Osteocyte (in vitro differentiated cells): ENCODE measurements at regions not wholly inside any gene's neighbourhood (a gene's known extent, or its start where the extent isn't known, plus 50 kb on each side); places are given as distances from the start of the nearest gene placed in this dataset.

ENCODE experiments used
- DNase-seq: peaks from one replicate; pipeline ENCODE4 v3.0.0; 2021; ENCODE audit warnings: mixed read lengths; ENCODE audit not compliant: unreplicated experiment; ENCODE audit errors: extremely low spot score
- H3K27ac Mint-ChIP-seq: one replicate; pipeline ENCODE4 v1.8.0; 2021; ENCODE audit warnings: mild to moderate bottlenecking, mixed read lengths; ENCODE audit not compliant: unreplicated experiment
- H3K27me3 Mint-ChIP-seq: one replicate; pipeline ENCODE4 v1.8.0; 2021; ENCODE audit warnings: mixed read lengths; ENCODE audit not compliant: unreplicated experiment
- H3K36me3 Mint-ChIP-seq: one replicate; pipeline ENCODE4 v1.8.0; 2021; ENCODE audit warnings: mixed read lengths; ENCODE audit not compliant: unreplicated experiment
- H3K4me1 Mint-ChIP-seq: one replicate; pipeline ENCODE4 v1.8.0; 2021; ENCODE audit warnings: mixed read lengths; ENCODE audit not compliant: unreplicated experiment
- H3K4me3 Mint-ChIP-seq: one replicate; pipeline ENCODE4 v1.8.0; 2021; ENCODE audit warnings: mild to moderate bottlenecking, moderate library complexity, mixed read lengths; ENCODE audit not compliant: unreplicated experiment
- H3K9me3 Mint-ChIP-seq: one replicate; pipeline ENCODE4 v1.8.0; 2021; ENCODE audit warnings: mixed read lengths; ENCODE audit not compliant: unreplicated experiment
- CTCF ChIP-seq: fragments of 200-600 bp; sonication (generic); IDR thresholded peaks from 2 replicates; pipeline ENCODE4 v1.5.0; 2021; ENCODE audit warnings: antibody characterized with exemption, mild to moderate bottlenecking, moderate library complexity

GRCh38 chr4:20509315-20509714, 190.9 kb upstream of the PACRGL start:
- no peak for DNase-seq
- no peak for TF ChIP-seq CTCF
- Mint-ChIP-seq H3K27ac (no peak overlapping the region), H3K4me3 (no peak overlapping the region), H3K4me1 (peaks cover 18% of the 10 kb centered on the region), H3K36me3 (no peaks in the 10 kb centered on the region), H3K9me3 (no peaks in the 10 kb centered on the region), H3K27me3 (no peaks in the 10 kb centered on the region)

GRCh38 chr4:20512033-20512792, 188.0 kb upstream of the PACRGL start:
- no peak for TF ChIP-seq CTCF
- H3K4me1 Mint-ChIP-seq = peaks cover 9% of the 10 kb centered on the region
- H3K27ac Mint-ChIP-seq = no peak overlapping the region
- no peak overlapping the region for H3K4me3 Mint-ChIP-seq
- DNase-seq = no peak
- H3K27me3 Mint-ChIP-seq = no peaks in the 10 kb centered on the region
- no peaks in the 10 kb centered on the region for H3K36me3 Mint-ChIP-seq
- H3K9me3 Mint-ChIP-seq = no peaks in the 10 kb centered on the region

GRCh38 chr4:20512985-20513384, 187.3 kb upstream of the PACRGL start:
- Mint-ChIP-seq H3K4me3 (no peak overlapping the region), H3K27me3 (no peaks in the 10 kb centered on the region), H3K27ac (no peak overlapping the region), H3K4me1 (peaks cover 9% of the 10 kb centered on the region), H3K36me3 (no peaks in the 10 kb centered on the region), H3K9me3 (no peaks in the 10 kb centered on the region)
- TF ChIP-seq CTCF = no peak
- no peak for DNase-seq

- H3K4me3 Mint-ChIP-seq = no peak overlapping the region
- peaks cover 6% of the 10 kb centered on the region for H3K4me1 Mint-ChIP-seq
- DNase-seq = no peak
- no peak for TF ChIP-seq CTCF
- no peaks in the 10 kb centered on the region for H3K9me3 Mint-ChIP-seq
- H3K36me3 Mint-ChIP-seq = peaks cover 14% of the 10 kb centered on the region
- H3K27me3 Mint-ChIP-seq = no peaks in the 10 kb centered on the region
- H3K27ac Mint-ChIP-seq = peak overlapping the region; percentile 17
Observed at GRCh38 chr4:20520901-20521300, 179.4 kb upstream of the PACRGL start.

- Mint-ChIP-seq H3K27ac (peak overlapping the region; percentile 54), H3K9me3 (no peaks in the 10 kb centered on the region), H3K4me1 (peaks cover 28% of the 10 kb centered on the region), H3K4me3 (no peak overlapping the region), H3K27me3 (no peaks in the 10 kb centered on the region), H3K36me3 (peaks cover 17% of the 10 kb centered on the region)
- no peak for TF ChIP-seq CTCF
- no peak for DNase-seq
Observed at GRCh38 chr4:20528508-20528907, 171.8 kb upstream of the PACRGL start.
